ENCODE measurements at regions not wholly inside any gene's neighbourhood (a gene's known extent, or its start where the extent isn't known, plus 50 kb on each side); places are given as distances from the start of the nearest gene placed in this dataset.

GRCh38 chr15:93848076-93848475, 383.3 kb upstream of the MCTP2 start:
- no peak for ATAC-seq (ENCODE audit: low read depth)
- no peak for TF ChIP-seq CTCF (IDR thresholded peaks at IDR 0.05)
- POLR2A ChIA-PET: no interaction called here
- CTCF ChIA-PET: no interaction called here
- no peaks in the 10 kb centered on the region for H3K36me3 Mint-ChIP-seq (ENCODE audit: low read depth)
- H3K27ac Mint-ChIP-seq: no peak overlapping the region
- no peaks in the 10 kb centered on the region for H3K4me1 Mint-ChIP-seq
- DNase-seq: no peak
- no peak overlapping the region for H3K4me3 Mint-ChIP-seq
- no peaks in the 10 kb centered on the region for H3K9me3 Mint-ChIP-seq
- peaks cover 2% of the 10 kb centered on the region for H3K27me3 Mint-ChIP-seq
- intact Hi-C loops (cut with micrococcal nuclease): no loop called here

GRCh38 chr15:93846148-93846547, 385.2 kb upstream of the MCTP2 start:
- POLR2A ChIA-PET: no interaction called here
- Mint-ChIP-seq H3K27ac (no peak overlapping the region), H3K4me1 (no peaks in the 10 kb centered on the region), H3K4me3 (no peak overlapping the region), H3K27me3 (peaks cover 2% of the 10 kb centered on the region), H3K9me3 (no peaks in the 10 kb centered on the region), H3K36me3 (ENCODE audit: low read depth) (no peaks in the 10 kb centered on the region)
- no peak for ATAC-seq (ENCODE audit: low read depth)
- no peak for TF ChIP-seq CTCF (IDR thresholded peaks at IDR 0.05)
- intact Hi-C loops (cut with micrococcal nuclease): no loop called here
- DNase-seq: no peak
- CTCF ChIA-PET: no interaction called here

- Mint-ChIP-seq H3K4me3 (no peak overlapping the region), H3K36me3 (ENCODE audit: low read depth) (no peaks in the 10 kb centered on the region), H3K4me1 (no peaks in the 10 kb centered on the region), H3K27ac (no peak overlapping the region), H3K27me3 (no peaks in the 10 kb centered on the region), H3K9me3 (peaks cover 4% of the 10 kb centered on the region)
- TF ChIP-seq CTCF (IDR thresholded peaks at IDR 0.05): no peak
- no peak for DNase-seq
- CTCF ChIA-PET: no interaction called here
- intact Hi-C loops (cut with micrococcal nuclease): no loop called here
- POLR2A ChIA-PET: no interaction called here
- ATAC-seq (ENCODE audit: low read depth): no peak
Observed at GRCh38 chr15:93837450-93837849, 393.9 kb upstream of the MCTP2 start.

GRCh38 chr15:93835344-93835743, 396.0 kb upstream of the MCTP2 start:
- Mint-ChIP-seq H3K9me3 (peaks cover 2% of the 10 kb centered on the region), H3K4me1 (no peaks in the 10 kb centered on the region), H3K27me3 (no peaks in the 10 kb centered on the region), H3K27ac (no peak overlapping the region), H3K4me3 (no peak overlapping the region), H3K36me3 (ENCODE audit: low read depth) (no peaks in the 10 kb centered on the region)
- DNase-seq (no peak), ATAC-seq (ENCODE audit: low read depth) (no peak)
- ChIA-PET CTCF (no interaction called here), POLR2A (no interaction called here)
- TF ChIP-seq CTCF (IDR thresholded peaks at IDR 0.05): no peak
- intact Hi-C loops (cut with micrococcal nuclease): no loop called here

- CTCF ChIA-PET: no interaction called here
- no peaks in the 10 kb centered on the region for H3K4me1 Mint-ChIP-seq
Observed at GRCh38 chr15:93831641-93832040, 399.7 kb upstream of the MCTP2 start.

More at GRCh38 chr15:93831641-93832040, 399.7 kb upstream of the MCTP2 start:
- no peak for TF ChIP-seq CTCF (IDR thresholded peaks at IDR 0.05)
- POLR2A ChIA-PET: no interaction called here
- DNase-seq: no peak
- no peaks in the 10 kb centered on the region for H3K36me3 Mint-ChIP-seq (ENCODE audit: low read depth)
- no peaks in the 10 kb centered on the region for H3K9me3 Mint-ChIP-seq
- intact Hi-C loops (cut with micrococcal nuclease): no loop called here
- ATAC-seq (ENCODE audit: low read depth): no peak
- H3K4me3 Mint-ChIP-seq: no peak overlapping the region
- H3K27ac Mint-ChIP-seq: no peak overlapping the region
- H3K27me3 Mint-ChIP-seq: no peaks in the 10 kb centered on the region

All from activated B cell treated with CpG ODN at 0.5 μM for 24 hours (primary cell).